LNCAP (cell line): ENCODE measurements at regions not wholly inside any gene's neighbourhood (a gene's known extent, or its start where the extent isn't known, plus 50 kb on each side); places are given as distances from the start of the nearest gene placed in this dataset.

Source experiments
- TF ChIP-seq, protein P1 (sequence below): fragments of 450-650 bp; IDR thresholded peaks from 2 replicates; pipeline ENCODE4 v1.5.1; 2017; ENCODE audit warnings: mild to moderate bottlenecking

DNA sequence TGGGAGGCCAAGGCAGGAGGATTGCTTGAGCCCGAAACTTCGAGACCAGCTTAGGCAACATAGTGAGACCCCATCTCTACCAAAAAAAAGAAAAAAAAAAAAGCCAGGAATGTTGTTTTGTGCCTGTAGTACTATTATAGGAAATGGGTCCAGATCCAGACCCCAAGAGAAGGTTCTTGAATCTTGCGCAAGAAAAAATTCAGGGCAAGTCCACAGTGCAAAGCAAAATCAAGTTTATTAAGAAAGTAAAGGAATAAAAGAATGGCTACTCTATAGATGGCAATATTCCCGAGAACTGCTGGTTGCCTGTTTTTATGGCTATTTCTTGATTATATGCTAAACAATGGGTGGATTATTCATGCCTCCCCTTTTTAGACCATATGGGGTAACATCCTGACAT is 51.2 kb upstream of the RDX start:
- TF ChIP-seq, protein P1, sequence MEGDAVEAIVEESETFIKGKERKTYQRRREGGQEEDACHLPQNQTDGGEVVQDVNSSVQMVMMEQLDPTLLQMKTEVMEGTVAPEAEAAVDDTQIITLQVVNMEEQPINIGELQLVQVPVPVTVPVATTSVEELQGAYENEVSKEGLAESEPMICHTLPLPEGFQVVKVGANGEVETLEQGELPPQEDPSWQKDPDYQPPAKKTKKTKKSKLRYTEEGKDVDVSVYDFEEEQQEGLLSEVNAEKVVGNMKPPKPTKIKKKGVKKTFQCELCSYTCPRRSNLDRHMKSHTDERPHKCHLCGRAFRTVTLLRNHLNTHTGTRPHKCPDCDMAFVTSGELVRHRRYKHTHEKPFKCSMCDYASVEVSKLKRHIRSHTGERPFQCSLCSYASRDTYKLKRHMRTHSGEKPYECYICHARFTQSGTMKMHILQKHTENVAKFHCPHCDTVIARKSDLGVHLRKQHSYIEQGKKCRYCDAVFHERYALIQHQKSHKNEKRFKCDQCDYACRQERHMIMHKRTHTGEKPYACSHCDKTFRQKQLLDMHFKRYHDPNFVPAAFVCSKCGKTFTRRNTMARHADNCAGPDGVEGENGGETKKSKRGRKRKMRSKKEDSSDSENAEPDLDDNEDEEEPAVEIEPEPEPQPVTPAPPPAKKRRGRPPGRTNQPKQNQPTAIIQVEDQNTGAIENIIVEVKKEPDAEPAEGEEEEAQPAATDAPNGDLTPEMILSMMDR, result no peak

- TF ChIP-seq, protein P1, result no peak
These were observed 53.0 kb upstream of the RDX start for GRCh38 chr11:110349138-110349996.

DNA sequence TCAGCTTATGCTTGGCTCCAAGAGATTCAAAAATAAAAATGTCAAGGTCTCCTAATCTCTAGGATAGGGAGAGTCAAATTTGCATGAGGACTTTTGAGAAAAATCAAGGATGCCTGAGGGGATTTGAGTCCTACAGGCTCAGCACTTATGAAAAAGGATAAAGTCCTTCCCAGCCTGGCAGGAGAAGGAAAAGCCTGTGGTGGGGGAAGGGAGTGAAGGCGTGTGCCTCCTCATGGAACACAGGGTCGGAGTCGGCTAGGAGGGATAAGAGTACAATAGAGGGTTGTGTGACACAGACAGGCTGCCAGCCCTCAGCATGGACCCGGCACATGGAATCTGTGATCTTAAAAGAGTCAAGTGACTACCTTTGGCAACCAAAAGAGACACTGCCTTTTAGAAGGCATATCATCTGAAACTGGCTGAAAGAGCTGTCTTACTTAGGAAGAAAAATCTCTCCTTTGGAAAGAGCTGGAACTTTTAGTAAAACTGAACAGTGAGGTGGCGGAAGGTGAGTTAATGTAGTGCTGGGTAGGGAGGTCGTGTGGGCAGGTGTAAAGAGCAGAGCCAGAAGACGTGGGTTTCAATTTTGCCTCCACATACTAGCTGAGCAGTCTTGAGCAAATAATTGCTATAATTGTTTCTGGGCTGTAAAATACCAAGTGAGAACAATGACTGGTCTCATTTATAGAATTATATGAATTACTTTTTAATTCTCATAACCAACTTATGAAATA is 58.8 kb upstream of the RDX start:
- TF ChIP-seq, protein P1, result no peak

GRCh38 chr11:110356762-110357671 is 60.6 kb upstream of the RDX start:
- TF ChIP-seq, protein P1, result no peak

GRCh38 chr11:110358336-110358735 is 61.9 kb upstream of the RDX start:
- TF ChIP-seq, protein P1, result no peak

- TF ChIP-seq, protein P1, result no peak
These were observed 66.6 kb upstream of the RDX start for GRCh38 chr11:110362971-110363509.

DNA sequence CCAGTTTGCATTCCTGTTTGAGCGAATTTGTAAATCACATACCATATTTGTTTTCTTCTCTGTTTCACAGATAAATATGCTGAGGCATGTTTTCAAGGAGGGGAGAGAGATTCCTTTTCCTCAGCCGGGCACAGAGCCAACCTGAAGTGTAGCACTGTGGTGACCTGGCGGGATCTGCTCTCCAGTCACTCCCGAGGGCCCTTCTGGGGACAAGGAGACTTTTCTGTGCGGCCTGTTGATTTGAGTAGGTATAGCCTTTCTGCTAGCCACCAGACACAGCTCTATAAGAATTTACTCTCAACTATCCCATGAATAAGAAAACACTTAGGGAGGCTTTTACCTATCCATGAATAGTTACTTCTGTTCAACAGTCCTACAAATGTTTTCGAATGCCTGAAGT is 63.5 kb upstream of the FDX1 start:
- TF ChIP-seq, protein P1, result no peak
